ENCODE measurements at regions not wholly inside any gene's neighbourhood (a gene's known extent, or its start where the extent isn't known, plus 50 kb on each side); places are given as distances from the start of the nearest gene placed in this dataset.

- DNase-seq (ENCODE audit: low spot score): no peak
Measured at GRCh38 chr6:4615891-4616290, 160.3 kb upstream of the CDYL start.

GRCh38 chr6:4615231-4615630 is 161.0 kb upstream of the CDYL start:
- no peak for DNase-seq (ENCODE audit: low spot score)

- no peak for DNase-seq (ENCODE audit: low spot score)
Measured at GRCh38 chr6:4614637-4615036, 161.6 kb upstream of the CDYL start.

- DNase-seq (ENCODE audit: low spot score): no peak
Measured at GRCh38 chr6:4613795-4614194, 162.4 kb upstream of the CDYL start.

GRCh38 chr6:4613381-4613780 is 162.8 kb upstream of the CDYL start:
- no peak for DNase-seq (ENCODE audit: low spot score)

GRCh38 chr6:4612636-4613171 is 163.5 kb upstream of the CDYL start:
- DNase-seq (ENCODE audit: low spot score): no peak

GRCh38 chr6:4611429-4612129 is 164.6 kb upstream of the CDYL start:
- no peak for DNase-seq (ENCODE audit: low spot score)

- peak; percentile 66 for DNase-seq (ENCODE audit: low spot score)
Measured at GRCh38 chr6:4610256-4610655, 165.9 kb upstream of the CDYL start.

GRCh38 chr6:4608361-4609115 is 167.7 kb upstream of the CDYL start:
- DNase-seq (ENCODE audit: low spot score): no peak

- DNase-seq (ENCODE audit: low spot score): no peak
Measured at GRCh38 chr6:4607793-4608192, 168.4 kb upstream of the CDYL start.

- peak; percentile 93 for DNase-seq (ENCODE audit: low spot score)
Measured at GRCh38 chr6:4606821-4607704, 169.1 kb upstream of the CDYL start.

GRCh38 chr6:4606016-4606415 is 170.2 kb upstream of the CDYL start:
- DNase-seq (ENCODE audit: low spot score): no peak

- no peak for DNase-seq (ENCODE audit: low spot score)
Measured at GRCh38 chr6:4603856-4604369, 172.3 kb upstream of the CDYL start.

- peak; percentile 64 for DNase-seq (ENCODE audit: low spot score)
Measured at GRCh38 chr6:4603291-4603690, 172.9 kb upstream of the CDYL start.

GRCh38 chr6:4599924-4600323 is 176.3 kb upstream of the CDYL start:
- DNase-seq (ENCODE audit: low spot score): peak; percentile 89

- no peak for DNase-seq (ENCODE audit: low spot score)
Measured at GRCh38 chr6:4598384-4598995, 177.7 kb upstream of the CDYL start.

- no peak for DNase-seq (ENCODE audit: low spot score)
Measured at GRCh38 chr6:4593951-4594350, 182.3 kb upstream of the CDYL start.

- no peak for DNase-seq (ENCODE audit: low spot score)
Measured at GRCh38 chr6:4592026-4592425, 184.2 kb upstream of the CDYL start.

GRCh38 chr6:4591218-4591617 is 185.0 kb upstream of the CDYL start:
- no peak for DNase-seq (ENCODE audit: low spot score)

- DNase-seq (ENCODE audit: low spot score): no peak
Measured at GRCh38 chr6:4589295-4589694, 186.9 kb upstream of the CDYL start.

GRCh38 chr6:4588581-4588980 is 187.6 kb upstream of the CDYL start:
- no peak for DNase-seq (ENCODE audit: low spot score)

GRCh38 chr6:4588163-4588562 is 188.0 kb upstream of the CDYL start:
- DNase-seq (ENCODE audit: low spot score): no peak

Measured in kidney tubule cell (primary cell).